ENCODE measurements at regions not wholly inside any gene's neighbourhood (a gene's known extent, or its start where the extent isn't known, plus 50 kb on each side); places are given as distances from the start of the nearest gene placed in this dataset.

- no peak for TF ChIP-seq CTCF (conservative IDR thresholded peaks at IDR 0.05; ENCODE audit: low read depth, low read length)
- TF ChIP-seq EZH2 (IDR thresholded peaks at IDR 0.05; ENCODE audit: borderline replicate concordance, low read depth, low read length, poor library complexity, severe bottlenecking): no peak
Observed at GRCh38 chr18:52046842-52047241, 293.2 kb upstream of the DCC start.

All from A673 (cell line).